ENCODE measurements at regions not wholly inside any gene's neighbourhood (a gene's known extent, or its start where the extent isn't known, plus 50 kb on each side); places are given as distances from the start of the nearest gene placed in this dataset.

- peak; percentile 86 for DNase-seq
These were observed 350.5 kb downstream of the KCNRG start for GRCh38 chr13:50365408-50366391.

- DNase-seq = no peak
These were observed 351.4 kb downstream of the KCNRG start for GRCh38 chr13:50366488-50367174.

- DNase-seq = no peak
These were observed 354.4 kb downstream of the KCNRG start for GRCh38 chr13:50369646-50370045.

- peak; percentile 26 for DNase-seq
These were observed 355.2 kb downstream of the KCNRG start for GRCh38 chr13:50370303-50370950.

DNA sequence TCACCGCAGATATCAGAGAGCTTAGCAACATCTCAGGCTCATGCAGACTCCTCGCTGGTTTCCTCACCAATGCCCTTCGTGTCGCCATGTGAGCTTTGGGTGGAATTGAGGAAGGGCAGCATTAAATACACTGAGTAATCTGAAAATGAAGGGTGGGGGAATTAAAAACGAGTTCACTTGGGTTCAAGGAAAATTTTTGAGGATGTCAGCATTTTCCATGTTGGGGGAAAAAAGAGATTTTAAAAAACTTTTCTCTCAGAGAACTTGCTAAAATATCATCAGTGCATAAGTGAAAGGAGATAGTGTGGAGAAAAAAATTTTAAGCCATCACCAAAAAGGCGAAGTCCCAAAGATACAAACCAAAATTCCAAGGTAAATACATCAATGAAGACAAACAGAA is 359.3 kb downstream of the KCNRG start:
- no peak for DNase-seq

GRCh38 chr13:50375792-50376191 is 360.5 kb downstream of the KCNRG start:
- no peak for DNase-seq

DNA sequence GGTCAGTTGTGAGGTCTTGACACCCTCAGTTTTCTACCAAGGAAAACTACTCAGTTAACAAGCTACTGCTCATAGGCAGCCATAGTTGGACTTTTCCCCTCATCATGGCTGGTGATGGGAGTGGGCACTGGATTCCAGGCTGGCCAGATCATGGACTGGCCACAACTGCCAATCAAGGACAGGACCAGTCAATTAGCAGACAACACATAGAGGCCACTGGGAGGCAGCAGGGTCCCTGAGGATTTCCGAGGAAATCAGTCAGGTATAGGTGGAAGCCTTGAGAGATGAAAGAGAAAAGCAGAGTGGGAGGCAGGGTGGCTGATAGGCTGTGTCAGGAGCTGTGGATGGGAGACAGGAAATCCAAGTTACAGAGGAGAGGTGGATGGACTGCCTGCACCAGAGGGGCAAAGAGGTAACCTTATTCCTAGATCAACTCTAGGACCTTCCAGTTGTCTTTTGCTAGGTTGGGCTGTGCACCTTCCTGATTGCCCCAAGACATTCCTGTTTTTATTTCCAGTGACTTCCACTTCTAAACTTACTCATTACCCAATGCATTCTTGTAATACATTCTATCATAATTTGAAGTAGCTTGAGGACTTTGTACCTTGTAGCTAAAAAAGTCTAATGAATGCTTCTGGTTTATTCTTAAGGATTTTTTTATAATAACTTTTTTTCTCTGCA is 361.8 kb downstream of the KCNRG start:
- no peak for DNase-seq

GRCh38 chr13:50377726-50378270 is 362.6 kb downstream of the KCNRG start:
- no peak for DNase-seq

DNA sequence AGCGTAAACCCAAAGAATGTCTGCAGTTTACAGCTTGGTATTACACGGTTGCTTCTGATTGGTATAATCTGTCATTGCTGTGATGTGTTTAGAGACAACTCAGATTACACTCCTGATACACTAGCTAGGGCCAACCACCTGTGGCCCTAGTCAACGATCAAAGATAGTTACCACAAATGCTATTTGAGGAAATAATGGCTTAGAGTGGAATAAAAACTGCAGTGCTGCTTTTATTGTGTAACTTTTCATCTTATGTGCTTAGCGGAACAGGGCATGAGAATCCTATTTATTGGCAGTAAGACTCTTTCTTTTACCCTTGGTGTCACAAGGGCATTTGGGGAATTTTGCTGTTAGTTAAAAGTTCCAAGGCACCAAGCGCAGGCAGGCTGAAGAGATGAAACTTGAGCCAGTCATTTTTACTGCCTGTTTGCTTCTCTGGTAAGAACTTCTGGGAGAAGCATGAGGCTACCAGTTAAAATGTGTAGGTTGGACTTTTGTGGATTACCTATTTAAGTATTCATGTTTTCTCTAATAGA is 363.3 kb downstream of the KCNRG start:
- no peak for DNase-seq

- no peak for DNase-seq
These were observed 364.3 kb downstream of the KCNRG start for GRCh38 chr13:50379584-50379983.

- DNase-seq = no peak
These were observed 365.7 kb downstream of the KCNRG start for GRCh38 chr13:50380905-50381304.

DNA sequence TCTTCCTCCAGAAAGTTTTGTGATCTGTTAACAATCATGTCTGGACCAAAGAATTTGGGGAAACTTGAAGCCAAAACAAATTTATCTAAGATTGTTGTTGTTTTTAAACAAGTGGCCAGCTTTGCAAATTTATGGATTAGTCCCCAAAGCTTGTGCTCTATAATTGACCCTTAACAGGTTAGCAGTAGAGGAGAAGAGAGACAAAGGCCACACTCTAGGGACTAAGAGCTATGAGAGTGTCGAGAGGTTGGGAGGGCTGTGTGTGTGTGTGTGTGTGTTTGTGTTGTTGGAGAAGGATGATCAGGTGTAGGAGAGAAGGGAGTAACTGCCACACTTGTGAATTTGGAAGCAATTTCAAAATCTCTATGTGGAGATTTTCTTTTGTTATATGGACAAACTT is 367.3 kb downstream of the KCNRG start:
- DNase-seq = no peak

- no peak for DNase-seq
These were observed 367.7 kb downstream of the KCNRG start for GRCh38 chr13:50382951-50383350.

- no peak for DNase-seq
These were observed 369.5 kb downstream of the KCNRG start for GRCh38 chr13:50384724-50385123.

DNA sequence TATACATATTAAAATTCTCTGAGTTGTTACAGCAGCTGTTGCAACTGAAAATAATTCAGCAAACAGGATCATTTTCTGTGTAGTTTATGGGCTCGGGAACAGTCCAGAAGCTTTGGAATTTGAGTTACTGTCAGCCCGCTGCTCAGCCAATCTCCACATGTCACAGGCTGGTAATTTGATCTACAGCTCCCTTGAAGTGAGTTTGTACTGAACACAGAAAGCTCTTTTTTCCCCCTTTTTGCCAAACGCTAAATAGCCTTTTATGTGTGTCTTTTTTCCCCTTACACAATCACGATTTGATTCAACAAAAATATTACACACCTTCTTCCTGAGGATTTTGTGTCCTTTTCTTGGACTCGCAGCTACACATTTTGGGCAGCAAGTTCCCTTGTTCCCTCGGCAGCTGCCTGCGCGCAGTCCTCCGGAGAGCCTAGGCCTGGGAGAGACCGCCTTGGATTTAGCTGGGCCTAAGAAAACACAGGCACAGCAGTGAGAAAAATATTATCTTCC is 371.4 kb downstream of the KCNRG start:
- DNase-seq = no peak

DNA sequence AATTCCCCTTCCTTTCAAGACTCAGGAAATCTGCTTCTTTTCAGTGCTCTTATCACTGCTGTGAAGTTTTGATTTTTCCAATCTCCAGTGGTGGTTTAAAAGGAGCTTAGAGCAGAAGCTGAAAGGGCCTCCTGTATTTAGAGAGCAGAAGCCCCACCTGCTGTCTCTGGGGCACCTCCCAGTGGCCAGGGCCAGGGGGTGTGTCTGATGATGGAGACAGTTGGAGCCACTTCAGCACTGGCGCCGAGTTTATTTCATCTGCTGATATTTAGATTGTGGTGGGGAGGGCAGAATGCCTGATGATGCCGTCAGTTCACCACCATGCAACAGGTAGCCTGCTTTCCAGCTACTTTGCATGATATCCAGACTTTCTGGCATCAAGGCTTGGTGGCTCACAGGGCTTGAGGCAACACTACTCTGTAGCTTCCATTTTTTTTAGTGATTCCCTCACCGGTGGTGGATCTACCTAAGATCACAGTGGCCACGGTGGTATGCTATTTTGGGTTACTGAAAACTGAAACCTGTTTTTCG is 371.9 kb downstream of the KCNRG start:
- DNase-seq = peak; percentile 69

DNA sequence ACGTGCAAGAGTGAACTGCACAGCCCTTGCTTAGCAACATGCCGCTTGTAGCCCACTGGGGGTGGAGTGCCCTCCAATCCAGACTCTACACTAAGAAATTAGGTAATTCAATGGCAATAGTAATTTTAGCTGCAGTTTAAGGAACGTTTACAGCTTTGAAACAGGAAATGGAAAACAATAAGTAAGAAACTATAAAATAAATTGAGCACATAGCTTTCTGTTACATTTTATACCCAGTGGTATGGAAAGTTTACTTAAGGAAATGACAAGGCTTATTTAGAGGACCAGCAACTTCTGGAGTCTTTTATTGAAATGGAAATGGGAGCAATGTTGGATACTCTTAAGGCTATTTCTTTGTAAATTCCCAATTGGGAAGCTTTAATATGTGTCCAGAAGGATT is 373.2 kb downstream of the KCNRG start:
- DNase-seq = no peak

DNA sequence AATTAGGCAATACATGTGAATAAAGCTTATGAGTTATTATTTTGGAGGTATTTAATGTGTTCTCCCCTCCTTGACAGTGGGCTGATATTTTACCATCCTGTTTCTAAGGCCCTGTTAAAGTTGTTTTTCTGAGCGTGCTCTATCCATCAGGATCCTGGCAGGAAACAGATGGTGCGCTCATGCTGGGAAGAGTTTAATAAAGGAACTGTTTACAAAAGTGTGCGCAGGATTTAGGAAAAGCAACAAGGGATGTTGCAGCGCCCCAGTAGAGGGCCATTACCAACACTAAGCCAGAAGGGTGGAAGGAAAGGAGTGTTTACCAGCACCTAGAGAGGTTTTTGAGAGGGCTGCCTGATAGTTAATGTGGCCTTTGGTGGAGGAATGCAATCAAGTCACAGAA is 374.5 kb downstream of the KCNRG start:
- DNase-seq = no peak

GRCh38 chr13:50390503-50391248 is 375.4 kb downstream of the KCNRG start:
- no peak for DNase-seq

DNA sequence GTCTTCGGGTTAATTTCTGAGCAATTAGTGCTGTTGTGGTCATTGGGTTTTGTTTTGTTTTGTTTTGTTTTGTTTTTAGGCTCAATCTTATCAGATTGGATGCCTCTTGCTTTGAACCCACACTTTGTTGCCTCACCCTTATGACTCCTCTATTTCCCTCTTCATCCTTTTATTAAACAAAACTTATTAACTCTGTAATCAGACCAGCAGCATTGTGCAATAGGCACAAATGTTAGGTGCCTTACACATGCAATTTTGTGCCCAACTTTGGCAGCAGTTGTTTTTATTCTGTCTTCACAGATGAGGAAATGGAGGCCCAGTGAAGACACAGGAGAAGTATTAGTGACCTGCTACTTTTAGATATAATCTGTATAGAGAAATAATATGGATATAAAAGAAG is 377.7 kb downstream of the KCNRG start:
- no peak for DNase-seq

GRCh38 chr13:50393628-50394027 is 378.4 kb downstream of the KCNRG start:
- DNase-seq = no peak
